Caco-2 (cell line): ENCODE measurements at regions not wholly inside any gene's neighbourhood (a gene's known extent, or its start where the extent isn't known, plus 50 kb on each side); places are given as distances from the start of the nearest gene placed in this dataset.
"Not testable (repeated sequence)": the region's sequence is repeated elsewhere in the genome, so short reads cannot be mapped to it uniquely, and the experiment has no call there.

Experiments used
- BruUV-seq: library from RNA; stranded (reverse); fragments of 400-500 nt; replicated peaks from 2 replicates; lab custom pipeline; 2021; lab: Mats Ljungman, UMichigan
- CTCF ChIA-PET: fragments of 300-600 bp; sonication (Branson Sonifier 250); formaldehyde crosslinking; loops from one replicate; lab custom pipeline; 2022; ENCODE audit warnings: antibody characterized with exemption; lab: Charles Lee
- POLR2A ChIA-PET: fragments of 300-600 bp; sonication (Branson Sonifier 250); formaldehyde crosslinking; loops from one replicate; lab custom pipeline; 2022; ENCODE audit warnings: antibody characterized with exemption; lab: Charles Lee
- DNase-seq, 2 experiments: peaks; one replicate each; pipeline versions ENCODE4 v3.0.0 to v3.0.0-alpha.2; 2020 to 2022
- H3K27me3 ChIP-seq: replicated peaks from 2 replicates; pipeline ENCODE4 v1.6.0; 2011; ENCODE audit warnings: low read length; ENCODE audit not compliant: control insufficient read depth, insufficient read depth
- H3K36me3 ChIP-seq: 2 replicates; pipeline ENCODE4 v1.5.1; 2011; ENCODE audit warnings: low read length; ENCODE audit not compliant: control insufficient read depth, insufficient read depth
- H3K4me1 ChIP-seq: fragments of 250-450 bp; sonication (Bioruptor Pico); 2 replicates; pipeline ENCODE4 v1.5.1; 2020; ENCODE audit warnings: mild to moderate bottlenecking
- H3K4me3 ChIP-seq: 2 replicates; pipeline ENCODE4 v1.5.1; 2011; ENCODE audit warnings: low read depth, mild to moderate bottlenecking, control low read depth, low read length
- H3K9me3 ChIP-seq: fragments of 250-450 bp; sonication (Bioruptor Pico); 2 replicates; pipeline ENCODE4 v1.5.1; 2020; ENCODE audit warnings: mild to moderate bottlenecking, moderate library complexity
- H3K27ac Mint-ChIP-seq: one replicate; pipeline ENCODE4 v1.8.0; 2022; ENCODE audit warnings: mixed read lengths; ENCODE audit not compliant: unreplicated experiment
- H3K27me3 Mint-ChIP-seq: one replicate; pipeline ENCODE4 v1.8.0; 2022; ENCODE audit warnings: mixed read lengths; ENCODE audit not compliant: insufficient read depth, unreplicated experiment
- H3K36me3 Mint-ChIP-seq: one replicate; pipeline ENCODE4 v1.8.0; 2022; ENCODE audit warnings: mild to moderate bottlenecking, mixed read lengths; ENCODE audit not compliant: insufficient read depth, unreplicated experiment
- H3K4me1 Mint-ChIP-seq: one replicate; pipeline ENCODE4 v1.8.0; 2022; ENCODE audit warnings: low read depth, mixed read lengths; ENCODE audit not compliant: unreplicated experiment
- H3K4me3 Mint-ChIP-seq: one replicate; pipeline ENCODE4 v1.8.0; 2022; ENCODE audit warnings: mild to moderate bottlenecking, moderate library complexity, mixed read lengths; ENCODE audit not compliant: unreplicated experiment
- H3K9me3 Mint-ChIP-seq: one replicate; pipeline ENCODE4 v1.8.0; 2022; ENCODE audit warnings: mixed read lengths; ENCODE audit not compliant: unreplicated experiment
- intact Hi-C: fragments of 100-400 bp; cut with micrococcal nuclease; formaldehyde crosslinking; loops from one replicate; pipeline ENCODE4 v1.10.0; 2022; ENCODE audit not compliant: unreplicated experiment
- TF ChIP-seq, protein P1 (sequence below), 2 experiments: fragments of 200-600 bp in 1 of 2; IDR thresholded peaks; 1 replicate in 1 of 2; 2 replicates in 1 of 2; pipeline versions ENCODE4 v1.5.1 to v1.8.0; 2011 to 2022; ENCODE audit warnings: antibody characterized with exemption in 1 of 2, control low read depth in 1 of 2, inconsistent platforms in 1 of 2, low read depth in 1 of 2, low read length in 1 of 2, mild to moderate bottlenecking in 1 of 2, moderate library complexity in 1 of 2; ENCODE audit not compliant: insufficient read depth in 1 of 2, severe bottlenecking in 1 of 2, unreplicated experiment in 1 of 2

GRCh38 chr4:125179727-125180126 lies 135.0 kb upstream of the FAT4 start:
- no peak overlapping the region for H3K4me3 ChIP-seq
- no peaks in the 10 kb centered on the region for H3K4me1 ChIP-seq
- intact Hi-C loops, result no loop called here
- no TSS peak for BruUV-seq
- peaks cover 4% of the 10 kb centered on the region for H3K27me3 Mint-ChIP-seq
- no peaks in the 10 kb centered on the region for H3K27me3 ChIP-seq
- no peaks in the 10 kb centered on the region for H3K9me3 Mint-ChIP-seq
- ChIA-PET CTCF (no interaction called here), POLR2A (no interaction called here)
- DNase-seq, result no peak
- no peaks in the 10 kb centered on the region for H3K36me3 Mint-ChIP-seq
- H3K36me3 ChIP-seq, result no peaks in the 10 kb centered on the region
- no peak overlapping the region for H3K27ac Mint-ChIP-seq
- H3K4me3 Mint-ChIP-seq, result no peak overlapping the region
- H3K4me1 Mint-ChIP-seq, result no peaks in the 10 kb centered on the region
- TF ChIP-seq, protein P1, sequence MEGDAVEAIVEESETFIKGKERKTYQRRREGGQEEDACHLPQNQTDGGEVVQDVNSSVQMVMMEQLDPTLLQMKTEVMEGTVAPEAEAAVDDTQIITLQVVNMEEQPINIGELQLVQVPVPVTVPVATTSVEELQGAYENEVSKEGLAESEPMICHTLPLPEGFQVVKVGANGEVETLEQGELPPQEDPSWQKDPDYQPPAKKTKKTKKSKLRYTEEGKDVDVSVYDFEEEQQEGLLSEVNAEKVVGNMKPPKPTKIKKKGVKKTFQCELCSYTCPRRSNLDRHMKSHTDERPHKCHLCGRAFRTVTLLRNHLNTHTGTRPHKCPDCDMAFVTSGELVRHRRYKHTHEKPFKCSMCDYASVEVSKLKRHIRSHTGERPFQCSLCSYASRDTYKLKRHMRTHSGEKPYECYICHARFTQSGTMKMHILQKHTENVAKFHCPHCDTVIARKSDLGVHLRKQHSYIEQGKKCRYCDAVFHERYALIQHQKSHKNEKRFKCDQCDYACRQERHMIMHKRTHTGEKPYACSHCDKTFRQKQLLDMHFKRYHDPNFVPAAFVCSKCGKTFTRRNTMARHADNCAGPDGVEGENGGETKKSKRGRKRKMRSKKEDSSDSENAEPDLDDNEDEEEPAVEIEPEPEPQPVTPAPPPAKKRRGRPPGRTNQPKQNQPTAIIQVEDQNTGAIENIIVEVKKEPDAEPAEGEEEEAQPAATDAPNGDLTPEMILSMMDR (IDR thresholded peaks at IDR 0.05; ENCODE audit: insufficient read depth in 1 of 2, low read depth in 1 of 2, low read length in 1 of 2, severe bottlenecking in 1 of 2, unreplicated experiment in 1 of 2), result no peak
- no peaks in the 10 kb centered on the region for H3K9me3 ChIP-seq

DNA sequence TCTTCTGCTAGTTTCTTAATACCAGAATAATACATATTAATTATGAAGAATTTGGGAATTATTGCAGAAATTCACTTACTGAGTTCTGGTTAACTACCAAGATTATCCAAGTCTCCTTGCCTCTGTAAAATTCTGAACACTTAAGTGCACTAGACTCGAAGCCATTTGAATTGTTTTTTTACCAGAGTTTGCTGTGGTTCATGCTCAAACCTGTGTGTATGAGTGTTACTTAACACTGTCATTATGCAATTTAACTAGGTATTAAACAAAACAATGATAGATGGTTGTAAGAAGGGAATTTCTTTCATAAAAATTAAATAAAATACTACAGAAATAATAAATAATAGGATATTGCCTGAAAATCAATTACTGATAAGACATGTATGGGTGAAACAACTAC lies 145.6 kb upstream of the FAT4 start:
- Histone ChIP-seq H3K4me3 (no peak overlapping the region), H3K27me3 (no peaks in the 10 kb centered on the region), H3K9me3 (no peaks in the 10 kb centered on the region), H3K4me1 (no peaks in the 10 kb centered on the region), H3K36me3 (no peaks in the 10 kb centered on the region)
- no peaks in the 10 kb centered on the region for H3K4me1 Mint-ChIP-seq
- no peak overlapping the region for H3K4me3 Mint-ChIP-seq
- no peaks in the 10 kb centered on the region for H3K36me3 Mint-ChIP-seq
- DNase-seq, result no peak
- ChIA-PET CTCF (no interaction called here), POLR2A (no interaction called here)
- no peaks in the 10 kb centered on the region for H3K27me3 Mint-ChIP-seq
- no TSS peak for BruUV-seq
- intact Hi-C loops, result no loop called here
- no peak overlapping the region for H3K27ac Mint-ChIP-seq
- no peaks in the 10 kb centered on the region for H3K9me3 Mint-ChIP-seq
- TF ChIP-seq, protein P1 (IDR thresholded peaks at IDR 0.05; ENCODE audit: insufficient read depth in 1 of 2, low read depth in 1 of 2, low read length in 1 of 2, severe bottlenecking in 1 of 2, unreplicated experiment in 1 of 2), result no peak

GRCh38 chr4:125168531-125168930 lies 146.2 kb upstream of the FAT4 start:
- TF ChIP-seq, protein P1 (IDR thresholded peaks at IDR 0.05; ENCODE audit: insufficient read depth in 1 of 2, low read depth in 1 of 2, low read length in 1 of 2, severe bottlenecking in 1 of 2, unreplicated experiment in 1 of 2), result no peak
- no peak overlapping the region for H3K4me3 Mint-ChIP-seq
- H3K9me3 Mint-ChIP-seq, result no peaks in the 10 kb centered on the region
- Histone ChIP-seq H3K36me3 (no peaks in the 10 kb centered on the region), H3K4me1 (no peaks in the 10 kb centered on the region), H3K9me3 (no peaks in the 10 kb centered on the region), H3K27me3 (no peaks in the 10 kb centered on the region), H3K4me3 (no peak overlapping the region)
- BruUV-seq, result no TSS peak
- intact Hi-C loops, result no loop called here
- ChIA-PET CTCF (no interaction called here), POLR2A (no interaction called here)
- H3K36me3 Mint-ChIP-seq, result no peaks in the 10 kb centered on the region
- H3K27me3 Mint-ChIP-seq, result no peaks in the 10 kb centered on the region
- H3K27ac Mint-ChIP-seq, result no peak overlapping the region
- no peak for DNase-seq
- H3K4me1 Mint-ChIP-seq, result no peaks in the 10 kb centered on the region

GRCh38 chr4:125166012-125166411 lies 148.7 kb upstream of the FAT4 start:
- H3K4me1 Mint-ChIP-seq, H3K27me3 Mint-ChIP-seq, H3K4me3 ChIP-seq, H3K27ac Mint-ChIP-seq, DNase-seq, H3K9me3 Mint-ChIP-seq, H3K36me3 ChIP-seq, H3K4me1 ChIP-seq, CTCF ChIA-PET, intact Hi-C loops, H3K36me3 Mint-ChIP-seq, BruUV-seq, H3K27me3 ChIP-seq, POLR2A ChIA-PET, H3K9me3 ChIP-seq, H3K4me3 Mint-ChIP-seq: not testable (repeated sequence)
